CD4-positive, alpha-beta memory T cell (primary cell): ENCODE measurements at regions not wholly inside any gene's neighbourhood (a gene's known extent, or its start where the extent isn't known, plus 50 kb on each side); places are given as distances from the start of the nearest gene placed in this dataset.
"Not testable (repeated sequence)": the region's sequence is repeated elsewhere in the genome, so short reads cannot be mapped to it uniquely, and the experiment has no call there.

Experiments
- CTCF ChIA-PET: fragments of 350-600 bp; sonication (Branson Sonifier 250); formaldehyde crosslinking; loops from one replicate; lab custom pipeline; 2021; ENCODE audit warnings: inconsistent platforms; ENCODE audit not compliant: partially characterized antibody; lab: Charles Lee
- POLR2A ChIA-PET: fragments of 350-600 bp; sonication (Branson Sonifier 250); formaldehyde crosslinking; loops from one replicate; lab custom pipeline; 2021; ENCODE audit not compliant: partially characterized antibody; lab: Charles Lee
- DNase-seq, 5 donors: peaks; one replicate each; pipeline versions ENCODE4 v3.0.0 to v3.0.0-alpha.2; 2020 to 2022; ENCODE audit warnings: mixed read lengths in 1 of 5
- H3K27ac ChIP-seq: one replicate; pipeline ENCODE4 v1.7.0; 2013; ENCODE audit warnings: low read depth, low read length
- H3K27me3 ChIP-seq: 2 replicates; pipeline ENCODE4 v1.7.0; 2013; ENCODE audit warnings: mild to moderate bottlenecking, low read length, moderate library complexity; ENCODE audit not compliant: insufficient read depth
- H3K36me3 ChIP-seq: 2 replicates; pipeline ENCODE4 v1.7.0; 2013; ENCODE audit warnings: mild to moderate bottlenecking, low read length, moderate library complexity; ENCODE audit not compliant: insufficient read depth
- H3K4me1 ChIP-seq: 2 replicates; pipeline ENCODE4 v1.7.0; 2013; ENCODE audit warnings: mild to moderate bottlenecking, low read length, moderate library complexity; ENCODE audit not compliant: insufficient read depth
- H3K4me3 ChIP-seq, 2 donors: one replicate each; pipeline ENCODE4 v1.7.0; 2013; ENCODE audit warnings: low read length in 2 of 2, mild to moderate bottlenecking in 1 of 2
- H3K9me3 ChIP-seq, 2 donors: one replicate each; pipeline ENCODE4 v1.7.0; 2013; ENCODE audit warnings: low read length in 2 of 2, control low read depth in 1 of 2; ENCODE audit not compliant: control insufficient read depth in 1 of 2
- H3K27ac Mint-ChIP-seq, 7 donors: one replicate each; pipeline ENCODE4 v1.8.0; 2020 to 2021; ENCODE audit warnings: mixed read lengths in 7 of 7, mild to moderate bottlenecking in 6 of 7, inconsistent platforms in 3 of 7, moderate library complexity in 3 of 7
- H3K27me3 Mint-ChIP-seq, 2 donors: one replicate each; pipeline ENCODE4 v1.8.0; 2020 to 2021; ENCODE audit warnings: mixed read lengths in 2 of 2
- H3K36me3 Mint-ChIP-seq, 2 donors: one replicate each; pipeline ENCODE4 v1.8.0; 2020 to 2021; ENCODE audit warnings: mixed read lengths in 2 of 2, inconsistent platforms in 1 of 2, mild to moderate bottlenecking in 1 of 2
- H3K4me1 Mint-ChIP-seq, 4 donors: one replicate each; pipeline ENCODE4 v1.8.0; 2020 to 2021; ENCODE audit warnings: mixed read lengths in 4 of 4, mild to moderate bottlenecking in 1 of 4
- H3K4me3 Mint-ChIP-seq, 8 donors: one replicate each; pipeline ENCODE4 v1.8.0; 2020 to 2021; ENCODE audit warnings: mixed read lengths in 8 of 8, mild to moderate bottlenecking in 7 of 8, moderate library complexity in 6 of 8, inconsistent platforms in 3 of 8
- H3K9me3 Mint-ChIP-seq, 8 donors: one replicate each; pipeline ENCODE4 v1.8.0; 2020 to 2021; ENCODE audit warnings: mixed read lengths in 8 of 8, mild to moderate bottlenecking in 5 of 8, inconsistent platforms in 3 of 8, moderate library complexity in 1 of 8
- intact Hi-C: fragments of 100-400 bp; cut with micrococcal nuclease; formaldehyde crosslinking; loops from one replicate; pipeline ENCODE4 v1.15.1; 2023

GRCh38 chr6:114648847-114649246 lies 306.0 kb upstream of the HS3ST5 start:
- no peaks in the 10 kb centered on the region for H3K27me3 Mint-ChIP-seq
- no peak for DNase-seq
- Histone ChIP-seq H3K4me3 (no peak overlapping the region), H3K4me1 (no peaks in the 10 kb centered on the region), H3K9me3 (no peaks in the 10 kb centered on the region), H3K27me3 (no peaks in the 10 kb centered on the region), H3K36me3 (no peaks in the 10 kb centered on the region), H3K27ac (no peak overlapping the region)
- ChIA-PET POLR2A (no interaction called here), CTCF (no interaction called here)
- H3K27ac Mint-ChIP-seq = no peak overlapping the region
- H3K4me3 Mint-ChIP-seq = no peak overlapping the region
- peaks cover 0 to 12% (median 3%) of the 10 kb centered on the region in 8 donors for H3K9me3 Mint-ChIP-seq
- H3K4me1 Mint-ChIP-seq = no peaks in the 10 kb centered on the region
- intact Hi-C loops = no loop called here
- no peaks in the 10 kb centered on the region for H3K36me3 Mint-ChIP-seq

GRCh38 chr6:114638341-114638740 lies 295.5 kb upstream of the HS3ST5 start:
- H3K27me3 Mint-ChIP-seq = no peaks in the 10 kb centered on the region
- CTCF ChIA-PET = no interaction called here

GRCh38 chr6:114634016-114634415 lies 291.2 kb upstream of the HS3ST5 start:
- H3K27me3 Mint-ChIP-seq = no peaks in the 10 kb centered on the region
- H3K4me1 Mint-ChIP-seq = no peaks in the 10 kb centered on the region
- DNase-seq = no peak
- Histone ChIP-seq H3K9me3 (no peaks in the 10 kb centered on the region), H3K4me1 (no peaks in the 10 kb centered on the region), H3K4me3 (no peak overlapping the region), H3K27ac (no peak overlapping the region), H3K27me3 (no peaks in the 10 kb centered on the region), H3K36me3 (no peaks in the 10 kb centered on the region)
- no peak overlapping the region for H3K4me3 Mint-ChIP-seq
- H3K27ac Mint-ChIP-seq = no peak overlapping the region
- H3K9me3 Mint-ChIP-seq = peaks cover 2 to 16% (median 11%) of the 10 kb centered on the region in 8 donors
- CTCF ChIA-PET = no interaction called here
- intact Hi-C loops = no loop called here
- POLR2A ChIA-PET = no interaction called here
- H3K36me3 Mint-ChIP-seq = no peaks in the 10 kb centered on the region

More at GRCh38 chr6:114638341-114638740, 295.5 kb upstream of the HS3ST5 start:
- intact Hi-C loops = no loop called here
- H3K9me3 ChIP-seq = no peaks in the 10 kb centered on the region
- H3K27ac ChIP-seq = no peak overlapping the region
- Mint-ChIP-seq H3K9me3 (peaks cover 0 to 16% (median 6%) of the 10 kb centered on the region in 8 donors), H3K4me3 (no peak overlapping the region), H3K4me1 (no peaks in the 10 kb centered on the region), H3K36me3 (no peaks in the 10 kb centered on the region), H3K27ac (no peak overlapping the region)
- POLR2A ChIA-PET = no interaction called here
- no peak for DNase-seq
- no peaks in the 10 kb centered on the region for H3K27me3 ChIP-seq
- no peaks in the 10 kb centered on the region for H3K4me1 ChIP-seq
- no peaks in the 10 kb centered on the region for H3K36me3 ChIP-seq
- H3K4me3 ChIP-seq = no peak overlapping the region

GRCh38 chr6:114626226-114626625 lies 283.4 kb upstream of the HS3ST5 start:
- H3K9me3 Mint-ChIP-seq = peaks cover 0 to 19% (median 13%) of the 10 kb centered on the region in 8 donors
- H3K36me3 Mint-ChIP-seq, H3K27ac Mint-ChIP-seq, H3K36me3 ChIP-seq, H3K4me3 ChIP-seq, H3K4me1 Mint-ChIP-seq, POLR2A ChIA-PET, H3K27me3 Mint-ChIP-seq, intact Hi-C loops, H3K4me1 ChIP-seq, DNase-seq, H3K27ac ChIP-seq, H3K27me3 ChIP-seq, H3K4me3 Mint-ChIP-seq, CTCF ChIA-PET, H3K9me3 ChIP-seq: not testable (repeated sequence)

GRCh38 chr6:114619621-114620200 lies 276.9 kb upstream of the HS3ST5 start:
- H3K9me3 Mint-ChIP-seq = peaks cover 0 to 4% (median under 1%) of the 10 kb centered on the region in 8 donors
- no peaks in the 10 kb centered on the region for H3K4me1 ChIP-seq
- ChIA-PET POLR2A (no interaction called here), CTCF (no interaction called here)
- H3K4me3 Mint-ChIP-seq = no peak overlapping the region
- H3K4me1 Mint-ChIP-seq = no peaks in the 10 kb centered on the region
- no peaks in the 10 kb centered on the region for H3K36me3 ChIP-seq
- no peak overlapping the region for H3K27ac ChIP-seq
- no peak for DNase-seq
- no peaks in the 10 kb centered on the region for H3K27me3 Mint-ChIP-seq
- H3K27me3 ChIP-seq = no peaks in the 10 kb centered on the region
- no peaks in the 10 kb centered on the region for H3K9me3 ChIP-seq
- H3K4me3 ChIP-seq = no peak overlapping the region
- no peaks in the 10 kb centered on the region for H3K36me3 Mint-ChIP-seq
- no peak overlapping the region for H3K27ac Mint-ChIP-seq
- intact Hi-C loops = no loop called here

GRCh38 chr6:114611696-114612095 lies 268.9 kb upstream of the HS3ST5 start:
- no peaks in the 10 kb centered on the region for H3K27me3 ChIP-seq
- Mint-ChIP-seq H3K9me3 (peaks cover 0 to 7% (median 1%) of the 10 kb centered on the region in 8 donors), H3K4me3 (no peak overlapping the region), H3K4me1 (no peaks in the 10 kb centered on the region), H3K27me3 (no peaks in the 10 kb centered on the region), H3K36me3 (no peaks in the 10 kb centered on the region), H3K27ac (no peak overlapping the region)
- H3K4me1 ChIP-seq = no peaks in the 10 kb centered on the region
- POLR2A ChIA-PET = no interaction called here
- no peak overlapping the region for H3K27ac ChIP-seq
- CTCF ChIA-PET = no interaction called here
- no peaks in the 10 kb centered on the region for H3K36me3 ChIP-seq
- intact Hi-C loops = no loop called here
- no peak for DNase-seq
- no peak overlapping the region for H3K4me3 ChIP-seq
- H3K9me3 ChIP-seq = no peaks in the 10 kb centered on the region

GRCh38 chr6:114608091-114608490 lies 265.3 kb upstream of the HS3ST5 start:
- no peaks in the 10 kb centered on the region for H3K36me3 ChIP-seq
- DNase-seq = no peak
- no peaks in the 10 kb centered on the region for H3K27me3 Mint-ChIP-seq

GRCh38 chr6:114605656-114606055 lies 262.8 kb upstream of the HS3ST5 start:
- intact Hi-C loops = no loop called here
- H3K27me3 Mint-ChIP-seq = no peaks in the 10 kb centered on the region
- no peak overlapping the region for H3K4me3 Mint-ChIP-seq
- no peaks in the 10 kb centered on the region for H3K27me3 ChIP-seq
- no peaks in the 10 kb centered on the region for H3K9me3 ChIP-seq
- no peak for DNase-seq
- CTCF ChIA-PET = no interaction called here
- POLR2A ChIA-PET = no interaction called here
- no peaks in the 10 kb centered on the region for H3K36me3 Mint-ChIP-seq
- no peak overlapping the region for H3K27ac Mint-ChIP-seq
- H3K4me3 ChIP-seq = no peak overlapping the region
- H3K36me3 ChIP-seq = no peaks in the 10 kb centered on the region
- no peaks in the 10 kb centered on the region for H3K4me1 ChIP-seq
- H3K27ac ChIP-seq = no peak overlapping the region
- peaks cover 0 to 4% (median 2%) of the 10 kb centered on the region in 8 donors for H3K9me3 Mint-ChIP-seq
- no peaks in the 10 kb centered on the region for H3K4me1 Mint-ChIP-seq

More at GRCh38 chr6:114608091-114608490, 265.3 kb upstream of the HS3ST5 start:
- H3K36me3 Mint-ChIP-seq = no peaks in the 10 kb centered on the region
- Histone ChIP-seq H3K27ac (no peak overlapping the region), H3K4me1 (no peaks in the 10 kb centered on the region), H3K4me3 (no peak overlapping the region), H3K27me3 (no peaks in the 10 kb centered on the region), H3K9me3 (no peaks in the 10 kb centered on the region)
- H3K4me3 Mint-ChIP-seq = no peak overlapping the region
- intact Hi-C loops = no loop called here
- H3K4me1 Mint-ChIP-seq = no peaks in the 10 kb centered on the region
- no peak overlapping the region for H3K27ac Mint-ChIP-seq
- CTCF ChIA-PET = no interaction called here
- POLR2A ChIA-PET = no interaction called here
- peaks cover 0 to 7% (median 1%) of the 10 kb centered on the region in 8 donors for H3K9me3 Mint-ChIP-seq
